H9 (cell line): ENCODE measurements at regions not wholly inside any gene's neighbourhood (a gene's known extent, or its start where the extent isn't known, plus 50 kb on each side); places are given as distances from the start of the nearest gene placed in this dataset.

Experiments used
- DNase-seq: peaks from one replicate; pipeline ENCODE4 v3.0.0-alpha.2; 2017
- H2AFZ ChIP-seq: one replicate; pipeline ENCODE4 v1.6.1; 2013; ENCODE audit warnings: mild to moderate bottlenecking, low read length, control low read depth, moderate library complexity
- H2AK5ac ChIP-seq: 2 replicates; pipeline ENCODE4 v1.6.1; 2013; ENCODE audit warnings: low read length, control low read depth, mixed read lengths; ENCODE audit not compliant: insufficient read length
- H2BK120ac ChIP-seq: one replicate; pipeline ENCODE4 v1.6.1; 2013; ENCODE audit warnings: low read depth, mild to moderate bottlenecking, low read length, control low read depth, inconsistent platforms; ENCODE audit not compliant: poor library complexity, severe bottlenecking
- H2BK12ac ChIP-seq: 2 replicates; pipeline ENCODE4 v1.6.1; 2013; ENCODE audit warnings: low read length, control low read depth, mixed read lengths, low read depth; ENCODE audit not compliant: insufficient read length
- H2BK15ac ChIP-seq: 2 replicates; pipeline ENCODE4 v1.6.1; 2013; ENCODE audit warnings: low read depth, low read length, control low read depth
- H2BK20ac ChIP-seq: one replicate; pipeline ENCODE4 v1.6.1; 2013; ENCODE audit warnings: low read depth, mild to moderate bottlenecking, low read length, control low read depth, inconsistent platforms; ENCODE audit not compliant: poor library complexity, severe bottlenecking
- H2BK5ac ChIP-seq: 2 replicates; pipeline ENCODE4 v1.6.1; 2013; ENCODE audit warnings: low read length, control low read depth, mixed read lengths; ENCODE audit not compliant: insufficient read length
- H3K14ac ChIP-seq: 2 replicates; pipeline ENCODE4 v1.6.1; 2013; ENCODE audit warnings: low read length, control low read depth; ENCODE audit not compliant: insufficient read depth
- H3K18ac ChIP-seq: 2 replicates; pipeline ENCODE4 v1.6.1; 2013; ENCODE audit warnings: low read depth, mild to moderate bottlenecking, mixed read lengths, low read length, control low read depth; ENCODE audit not compliant: insufficient read length
- H3K23ac ChIP-seq: 2 replicates; pipeline ENCODE4 v1.6.1; 2013; ENCODE audit warnings: low read length, control low read depth, mixed read lengths, low read depth; ENCODE audit not compliant: insufficient read length
- H3K23me2 ChIP-seq: 2 replicates; pipeline ENCODE4 v1.6.1; 2013; ENCODE audit warnings: low read depth, mild to moderate bottlenecking, mixed read lengths, low read length, control low read depth; ENCODE audit not compliant: insufficient read length, poor library complexity, severe bottlenecking
- H3K27ac ChIP-seq: 2 replicates; pipeline ENCODE4 v1.5.1; 2013; ENCODE audit warnings: low read length, control low read depth, mixed read lengths, low read depth; ENCODE audit not compliant: insufficient read length
- H3K27me3 ChIP-seq: 2 replicates; pipeline ENCODE4 v1.6.1; 2013; ENCODE audit warnings: low read length, control low read depth, inconsistent platforms; ENCODE audit not compliant: insufficient read depth
- H3K4ac ChIP-seq: 2 replicates; pipeline ENCODE4 v1.6.1; 2013; ENCODE audit warnings: low read depth, mild to moderate bottlenecking, control low read depth, inconsistent platforms, low read length, moderate library complexity
- H3K4me1 ChIP-seq: 2 replicates; pipeline ENCODE4 v1.6.1; 2013; ENCODE audit warnings: low read length, control low read depth, inconsistent platforms; ENCODE audit not compliant: insufficient read depth
- H3K4me2 ChIP-seq: 2 replicates; pipeline ENCODE4 v1.6.1; 2013; ENCODE audit warnings: low read length, control low read depth, mixed read lengths; ENCODE audit not compliant: insufficient read length, insufficient read depth
- H3K56ac ChIP-seq: 2 replicates; pipeline ENCODE4 v1.6.1; 2013; ENCODE audit warnings: low read depth, mild to moderate bottlenecking, mixed read lengths, low read length, control low read depth; ENCODE audit not compliant: insufficient read length
- H3K79me1 ChIP-seq: 2 replicates; pipeline ENCODE4 v1.6.1; 2013; ENCODE audit warnings: low read depth, mild to moderate bottlenecking, moderate library complexity, low read length, control low read depth, inconsistent platforms; ENCODE audit not compliant: insufficient read depth, poor library complexity, severe bottlenecking
- H3K79me2 ChIP-seq: 2 replicates; pipeline ENCODE4 v1.6.1; 2013; ENCODE audit warnings: low read length, control low read depth, inconsistent platforms; ENCODE audit not compliant: insufficient read depth
- H3K9ac ChIP-seq: 2 replicates; pipeline ENCODE4 v1.6.1; 2013; ENCODE audit warnings: low read length, control low read depth, mixed read lengths; ENCODE audit not compliant: insufficient read length; ENCODE audit errors: extremely low read depth
- H3K9me3 ChIP-seq: one replicate; pipeline ENCODE4 v1.6.1; 2013; ENCODE audit warnings: low read depth, low read length, inconsistent platforms; ENCODE audit not compliant: control insufficient read depth
- H3T11ph ChIP-seq: one replicate; pipeline ENCODE4 v1.6.1; 2013; ENCODE audit warnings: mild to moderate bottlenecking, low read length, control low read depth, inconsistent platforms
- H4K20me1 ChIP-seq: one replicate; pipeline ENCODE4 v1.6.1; 2013; ENCODE audit not compliant: control insufficient read depth, insufficient read length, insufficient read depth
- H4K5ac ChIP-seq: 2 replicates; pipeline ENCODE4 v1.6.1; 2013; ENCODE audit warnings: low read depth, mild to moderate bottlenecking, mixed read lengths, low read length, control low read depth; ENCODE audit not compliant: insufficient read length
- H4K8ac ChIP-seq: replicated peaks from 2 replicates; pipeline ENCODE4 v1.6.1; 2013; ENCODE audit warnings: low read length, control low read depth, mixed read lengths, low read depth; ENCODE audit not compliant: insufficient read length
- H4K91ac ChIP-seq: 2 replicates; pipeline ENCODE4 v1.6.1; 2013; ENCODE audit warnings: low read depth, mild to moderate bottlenecking, moderate library complexity, mixed read lengths, low read length, control low read depth; ENCODE audit not compliant: insufficient read length
- H3K27ac Mint-ChIP-seq, 3 experiments: 2 replicates in 2 of 3; 3 replicates in 1 of 3; pipeline ENCODE4 v1.8.0; 2020 to 2021; ENCODE audit warnings: mixed read lengths in 3 of 3, mild to moderate bottlenecking in 1 of 3, moderate library complexity in 1 of 3
- H3K27me3 Mint-ChIP-seq: 2 replicates; pipeline ENCODE4 v1.8.0; 2021; ENCODE audit warnings: low read depth, mild to moderate bottlenecking, moderate library complexity, mixed read lengths
- H3K36me3 Mint-ChIP-seq, 3 experiments: 2 replicates in 2 of 3; 3 replicates in 1 of 3; pipeline ENCODE4 v1.8.0; 2020 to 2021; ENCODE audit warnings: low read depth in 3 of 3, mixed read lengths in 3 of 3; ENCODE audit not compliant: insufficient read depth in 1 of 3
- H3K4me1 Mint-ChIP-seq, 2 experiments: 2 replicates each; pipeline ENCODE4 v1.8.0; 2020; ENCODE audit warnings: mixed read lengths in 2 of 2
- H3K4me3 Mint-ChIP-seq, 2 experiments: 2 replicates in 1 of 2; 3 replicates in 1 of 2; pipeline ENCODE4 v1.8.0; 2020 to 2021; ENCODE audit warnings: mild to moderate bottlenecking in 2 of 2, mixed read lengths in 2 of 2, moderate library complexity in 1 of 2
- H3K9me3 Mint-ChIP-seq, 2 experiments: 2 replicates in 1 of 2; 3 replicates in 1 of 2; pipeline ENCODE4 v1.8.0; 2020; ENCODE audit warnings: mild to moderate bottlenecking in 2 of 2, mixed read lengths in 2 of 2, moderate library complexity in 1 of 2
- WGBS: extraction: QIAGEN DNeasy Blood & Tissue Kit; methylation state at CpG from one replicate; pipeline ENCODE4 v1.1.7; 2013; ENCODE audit warnings: missing lambda C conversion rate, low lambda C conversion rate, mixed read lengths; ENCODE audit not compliant: insufficient read length; ENCODE audit errors: extremely low coverage; 5-methylcytosine and 5-hydroxymethylcytosine counted together
- TF ChIP-seq, protein P1 (sequence below): fragments of 200-600 bp; sonication (generic); conservative IDR thresholded peaks from 3 replicates; pipeline ENCODE4 v1.8.0; 2021; ENCODE audit warnings: antibody characterized with exemption, mild to moderate bottlenecking

DNA sequence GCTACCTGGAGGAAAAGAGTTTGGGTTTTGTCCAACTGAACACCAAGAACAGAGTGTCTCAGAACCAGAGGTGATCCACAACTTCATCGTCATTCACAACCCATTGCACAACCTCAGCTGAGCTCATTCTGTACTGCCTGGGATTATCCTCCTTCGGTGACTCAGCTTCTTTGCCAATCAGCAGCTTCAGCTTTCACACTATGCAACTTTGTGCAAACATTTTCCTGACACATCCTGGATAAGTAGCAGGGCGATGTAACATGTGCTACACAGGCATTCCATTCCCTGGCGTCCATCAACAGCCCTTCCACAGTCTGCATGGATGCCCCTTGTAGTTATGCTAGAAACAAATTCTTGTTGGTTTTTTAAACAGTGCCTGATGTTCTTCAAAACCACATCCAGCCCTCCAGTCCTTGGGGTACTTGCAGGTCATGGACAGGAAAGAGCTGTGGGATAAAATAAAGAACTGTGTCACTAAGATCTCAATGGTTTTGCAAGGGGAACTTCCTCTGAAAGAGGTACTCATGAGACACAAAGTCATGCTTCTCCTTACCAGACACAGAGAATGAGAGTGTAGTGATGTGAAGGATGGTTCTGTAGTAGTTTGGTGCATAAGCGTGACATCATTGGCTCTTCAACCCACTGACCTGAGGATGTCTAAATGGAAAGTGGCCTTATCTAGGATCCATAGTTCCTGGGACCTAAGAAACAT lies 478.5 kb downstream of the KIF20B start:
- Mint-ChIP-seq H3K36me3 (no peaks in the 10 kb centered on the region; a peak in 1 of 7 replicates), H3K27me3 (no peaks in the 10 kb centered on the region), H3K4me3 (no peak overlapping the region), H3K9me3 (peaks cover 0 to 3% of the 10 kb centered on the region in 2 experiments; a peak in 1 of 5 replicates), H3K4me1 (no peaks in the 10 kb centered on the region), H3K27ac (0 out of 7 replicates have a peak overlapping the region, but pooled peaks of 1 of the 3 experiments have one; percentile 33)
- no peak overlapping the region for H2AK5ac ChIP-seq
- no peak overlapping the region for H3K18ac ChIP-seq
- H2AFZ ChIP-seq, result no peak overlapping the region
- TF ChIP-seq, protein P1, sequence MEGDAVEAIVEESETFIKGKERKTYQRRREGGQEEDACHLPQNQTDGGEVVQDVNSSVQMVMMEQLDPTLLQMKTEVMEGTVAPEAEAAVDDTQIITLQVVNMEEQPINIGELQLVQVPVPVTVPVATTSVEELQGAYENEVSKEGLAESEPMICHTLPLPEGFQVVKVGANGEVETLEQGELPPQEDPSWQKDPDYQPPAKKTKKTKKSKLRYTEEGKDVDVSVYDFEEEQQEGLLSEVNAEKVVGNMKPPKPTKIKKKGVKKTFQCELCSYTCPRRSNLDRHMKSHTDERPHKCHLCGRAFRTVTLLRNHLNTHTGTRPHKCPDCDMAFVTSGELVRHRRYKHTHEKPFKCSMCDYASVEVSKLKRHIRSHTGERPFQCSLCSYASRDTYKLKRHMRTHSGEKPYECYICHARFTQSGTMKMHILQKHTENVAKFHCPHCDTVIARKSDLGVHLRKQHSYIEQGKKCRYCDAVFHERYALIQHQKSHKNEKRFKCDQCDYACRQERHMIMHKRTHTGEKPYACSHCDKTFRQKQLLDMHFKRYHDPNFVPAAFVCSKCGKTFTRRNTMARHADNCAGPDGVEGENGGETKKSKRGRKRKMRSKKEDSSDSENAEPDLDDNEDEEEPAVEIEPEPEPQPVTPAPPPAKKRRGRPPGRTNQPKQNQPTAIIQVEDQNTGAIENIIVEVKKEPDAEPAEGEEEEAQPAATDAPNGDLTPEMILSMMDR, result no peak
- H3K4me2 ChIP-seq, result no peak overlapping the region
- H3K23me2 ChIP-seq, result no peaks in the 10 kb centered on the region
- H3K27me3 ChIP-seq, result no peaks in the 10 kb centered on the region
- H3K27ac ChIP-seq, result no peak overlapping the region
- H3T11ph ChIP-seq, result no peak overlapping the region
- H2BK5ac ChIP-seq, result no peak overlapping the region
- DNase-seq, result no peak
- no peak overlapping the region for H3K4ac ChIP-seq
- H3K9ac ChIP-seq, result no peak overlapping the region
- no peaks in the 10 kb centered on the region for H3K79me1 ChIP-seq
- H2BK120ac ChIP-seq, result no peak overlapping the region
- H2BK12ac ChIP-seq, result no peak overlapping the region
- H3K23ac ChIP-seq, result no peak overlapping the region
- H3K14ac ChIP-seq, result no peak overlapping the region
- no peaks in the 10 kb centered on the region for H3K9me3 ChIP-seq
- H2BK15ac ChIP-seq, result no peak overlapping the region
- no peak overlapping the region for H4K8ac ChIP-seq
- H2BK20ac ChIP-seq, result no peak overlapping the region
- WGBS, result no CpG with 5 or more reads among the region's 5 CpGs
- no peaks in the 10 kb centered on the region for H4K20me1 ChIP-seq
- H3K56ac ChIP-seq, result no peak overlapping the region
- H3K79me2 ChIP-seq, result no peaks in the 10 kb centered on the region
- no peak overlapping the region for H4K91ac ChIP-seq
- H4K5ac ChIP-seq, result no peak overlapping the region
- H3K4me1 ChIP-seq, result no peaks in the 10 kb centered on the region
